HG03280 (cell line): ENCODE measurements at regions not wholly inside any gene's neighbourhood (a gene's known extent, or its start where the extent isn't known, plus 50 kb on each side); places are given as distances from the start of the nearest gene placed in this dataset.
A peak's percentile ranks its signal among the peaks of the same experiment; 100 is the strongest.

Source experiments
- ATAC-seq: cut with Tn5 transposase; IDR thresholded peaks from one replicate; pipeline ENCODE4 v1.9.1; 2021; ENCODE audit warnings: mild to moderate bottlenecking, moderate library complexity; ENCODE audit not compliant: unreplicated experiment

DNA sequence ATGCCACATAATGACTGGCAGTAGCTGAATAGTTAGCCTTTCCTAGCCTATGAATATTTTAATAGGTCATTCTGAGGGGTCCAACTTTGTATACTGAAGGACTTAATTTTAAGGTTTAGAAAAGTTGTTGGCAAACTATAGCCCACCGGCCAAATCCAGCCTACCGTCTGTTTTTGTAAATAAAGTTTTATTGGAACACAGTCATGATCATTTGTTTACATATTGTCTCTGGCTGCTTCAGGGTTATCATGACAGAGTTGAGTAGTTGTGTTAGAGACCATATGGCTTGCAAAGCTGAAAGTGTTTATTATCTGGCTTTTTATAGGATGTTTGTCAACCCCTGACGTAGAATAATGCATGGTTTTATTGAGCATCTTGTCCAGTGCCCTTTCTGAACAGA lies 73.4 kb downstream of the NTMT2 start:
- ATAC-seq, result no peak

- no peak for ATAC-seq
Observed at GRCh38 chr1:170221031-170221430, 75.3 kb downstream of the NTMT2 start.

- ATAC-seq, result no peak
Observed at GRCh38 chr1:170221495-170221894, 75.7 kb downstream of the NTMT2 start.

DNA sequence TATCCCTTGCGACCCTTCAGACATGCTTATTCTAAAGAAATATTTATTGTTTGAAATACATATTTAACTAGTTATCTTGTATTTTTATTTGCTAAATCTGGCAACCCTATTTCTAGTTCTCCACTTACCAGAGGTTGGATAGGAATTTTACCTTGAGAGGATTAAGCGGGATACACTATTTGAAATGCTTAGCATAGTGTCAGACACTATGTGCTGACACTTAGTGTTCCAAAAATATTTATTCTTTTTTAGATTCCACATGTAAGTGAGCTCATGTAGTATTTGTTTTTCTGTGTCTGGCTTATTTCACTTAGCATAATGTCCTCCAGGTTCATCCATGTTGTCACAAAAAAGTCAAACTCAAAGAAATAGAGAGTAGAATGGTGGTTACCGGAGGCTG lies 78.7 kb downstream of the NTMT2 start:
- no peak for ATAC-seq

DNA sequence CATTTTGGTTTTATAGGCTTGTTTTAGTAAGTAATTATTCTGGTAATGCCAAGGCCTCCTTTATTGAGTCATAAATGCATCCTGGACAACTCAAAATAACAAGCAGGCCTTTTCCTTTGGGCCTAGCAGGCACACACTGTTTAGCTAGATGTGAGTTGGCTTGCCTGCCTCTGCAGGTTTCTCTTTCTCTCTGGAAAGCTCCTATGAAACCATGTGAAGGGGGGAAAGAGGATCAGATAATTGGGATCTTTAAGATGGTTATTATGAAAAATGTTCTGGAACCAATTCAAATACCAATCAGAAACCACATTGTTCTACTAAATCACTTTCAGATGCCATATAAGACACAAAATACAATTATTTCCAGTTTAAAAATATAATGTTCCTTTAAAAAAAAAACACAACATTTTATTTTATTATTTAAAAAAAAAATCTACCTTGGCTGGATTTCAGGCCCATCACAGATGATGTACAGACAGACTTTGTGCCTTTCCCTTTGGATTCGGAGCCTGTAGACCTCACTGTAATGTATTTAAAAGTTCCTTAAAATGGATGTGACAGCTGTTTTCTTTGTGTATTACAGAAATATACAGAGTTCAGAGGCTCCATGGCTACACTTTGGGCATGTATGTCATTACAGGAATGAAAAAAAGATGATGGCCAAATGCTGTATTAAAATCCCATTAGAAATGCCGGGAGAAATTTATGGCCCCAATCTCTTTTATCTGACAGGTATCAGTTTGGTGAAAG lies 80.2 kb downstream of the NTMT2 start:
- ATAC-seq, result no peak

DNA sequence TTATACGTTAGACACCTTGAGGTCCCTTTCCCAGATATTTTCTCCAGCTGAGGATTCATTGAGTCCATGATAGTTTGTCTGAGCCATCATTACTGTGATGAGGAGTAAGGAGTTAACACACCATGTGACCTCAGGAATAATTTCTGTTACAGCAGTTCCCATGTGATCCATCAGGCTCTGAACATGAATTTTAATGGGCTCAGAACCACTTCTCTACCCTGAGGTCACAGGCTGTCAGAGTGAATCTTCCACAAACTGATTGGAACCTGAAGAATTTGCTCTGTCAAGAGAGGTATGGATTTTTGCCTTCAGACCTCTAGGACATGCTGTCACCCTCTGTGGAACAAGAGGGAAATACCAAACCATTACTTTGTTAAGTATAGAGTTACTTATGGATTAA lies 81.0 kb downstream of the NTMT2 start:
- no peak for ATAC-seq

DNA sequence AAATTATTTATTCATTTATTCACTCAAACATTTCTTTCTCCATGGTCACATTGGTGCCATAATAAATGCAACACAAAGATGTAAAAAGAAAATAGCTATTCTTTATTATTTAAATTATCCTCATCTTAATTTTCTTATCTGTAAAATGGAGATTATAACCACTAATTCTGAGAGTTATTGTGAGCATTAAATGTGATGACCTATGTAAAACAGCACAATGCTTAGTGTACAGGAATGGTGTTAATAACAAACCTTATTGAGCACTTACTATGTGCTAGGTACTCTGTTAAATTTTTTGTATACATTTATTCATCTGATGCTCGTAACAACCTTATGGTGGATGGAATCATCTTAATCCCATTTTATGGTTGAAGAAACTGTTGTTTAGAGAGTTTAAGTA lies 84.6 kb downstream of the NTMT2 start:
- no peak for ATAC-seq

DNA sequence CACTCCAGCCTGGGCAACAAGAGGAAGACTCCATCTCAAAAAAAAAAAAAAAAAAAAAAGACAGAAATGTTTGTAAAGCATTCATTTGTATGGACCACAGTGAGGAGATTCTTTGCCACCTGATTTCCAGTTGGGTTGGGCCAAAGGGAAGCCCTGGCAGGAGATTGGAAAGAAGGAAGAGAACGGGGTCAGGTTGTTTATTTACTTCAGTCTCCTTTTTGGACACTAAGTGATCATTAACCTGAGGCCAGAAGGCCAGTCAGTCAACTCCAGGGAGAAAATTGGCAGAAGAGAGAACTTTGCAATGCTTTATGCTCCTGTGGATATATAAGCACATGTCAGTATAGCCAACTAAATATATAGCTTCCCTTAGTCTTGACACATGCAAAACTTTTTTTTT lies 85.9 kb downstream of the NTMT2 start:
- no peak for ATAC-seq

- no peak for ATAC-seq
Observed at GRCh38 chr1:170238704-170239391, 93.1 kb downstream of the NTMT2 start.

DNA sequence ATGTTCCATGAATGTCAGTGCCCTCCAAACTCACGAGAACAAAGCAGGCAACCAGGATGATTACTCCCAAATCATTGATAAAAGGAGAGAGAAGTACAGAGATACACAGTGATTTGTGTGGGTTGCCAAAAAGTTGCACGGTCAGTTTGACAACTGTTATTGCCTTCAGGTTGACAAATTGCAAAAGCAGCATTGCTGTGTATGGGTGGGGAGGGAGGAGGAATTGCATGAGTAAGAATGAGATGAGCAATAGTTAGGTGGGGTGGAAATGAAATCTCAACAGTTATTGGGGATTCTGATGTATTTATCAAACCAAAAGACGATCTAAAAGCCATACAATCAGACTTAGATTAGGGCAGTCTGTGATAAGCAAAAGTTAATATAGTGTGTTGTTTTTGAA lies 93.7 kb downstream of the NTMT2 start:
- ATAC-seq, result no peak

GRCh38 chr1:170240409-170240808 lies 94.7 kb downstream of the NTMT2 start:
- ATAC-seq, result peak; percentile 99

DNA sequence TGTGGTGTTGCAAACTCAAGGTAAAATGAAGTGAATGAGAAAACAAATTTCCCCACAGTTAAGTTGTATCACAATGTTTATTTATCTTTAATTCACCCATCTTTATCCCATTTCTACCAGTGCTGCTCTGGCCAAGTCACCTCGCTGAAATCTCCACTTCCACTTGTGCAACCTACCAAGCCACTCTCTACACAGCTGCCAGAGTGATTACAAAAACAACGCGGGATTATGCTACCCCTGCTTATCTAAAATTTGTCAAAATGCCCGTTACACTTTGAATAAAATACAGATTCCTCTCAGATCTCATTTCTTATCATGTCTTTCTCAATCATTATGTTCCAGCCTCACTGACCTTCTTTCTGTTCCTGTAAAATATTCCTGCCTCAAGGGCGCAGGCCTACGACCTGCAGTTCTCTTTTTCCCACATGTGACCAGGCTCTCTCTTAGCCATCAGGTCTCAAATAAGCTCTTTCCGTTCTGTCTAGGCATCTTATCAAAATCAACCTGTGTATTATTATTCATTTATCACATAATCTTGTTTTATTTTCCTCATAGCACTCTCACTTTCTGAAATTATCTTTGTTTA lies 95.6 kb downstream of the NTMT2 start:
- ATAC-seq, result no peak

- ATAC-seq, result no peak
Observed at GRCh38 chr1:170247751-170248521, 102.2 kb downstream of the NTMT2 start.

- no peak for ATAC-seq
Observed at GRCh38 chr1:170250531-170251276, 104.9 kb downstream of the NTMT2 start.

- ATAC-seq, result no peak
Observed at GRCh38 chr1:170252851-170253579, 107.3 kb downstream of the NTMT2 start.

GRCh38 chr1:170254371-170254770 lies 108.6 kb downstream of the NTMT2 start:
- ATAC-seq, result no peak

DNA sequence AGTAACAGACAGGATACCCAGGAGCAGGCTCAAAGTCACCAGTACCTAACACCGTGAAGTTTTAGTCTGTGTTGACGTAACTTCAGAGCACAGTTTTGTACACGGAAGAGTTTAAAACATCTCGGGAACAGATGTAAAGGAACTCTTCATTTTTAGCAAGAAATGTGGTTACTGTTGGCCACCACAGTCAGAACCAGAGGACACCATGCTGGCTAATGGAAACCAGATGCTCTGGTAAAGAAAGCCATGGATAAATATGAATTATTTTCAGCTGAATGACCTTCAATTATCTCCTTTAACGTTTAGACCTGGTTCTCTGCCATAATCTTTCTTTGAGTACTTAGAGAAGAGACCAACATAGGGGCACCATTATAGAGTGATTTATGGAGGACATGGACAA lies 115.9 kb downstream of the NTMT2 start:
- no peak for ATAC-seq

DNA sequence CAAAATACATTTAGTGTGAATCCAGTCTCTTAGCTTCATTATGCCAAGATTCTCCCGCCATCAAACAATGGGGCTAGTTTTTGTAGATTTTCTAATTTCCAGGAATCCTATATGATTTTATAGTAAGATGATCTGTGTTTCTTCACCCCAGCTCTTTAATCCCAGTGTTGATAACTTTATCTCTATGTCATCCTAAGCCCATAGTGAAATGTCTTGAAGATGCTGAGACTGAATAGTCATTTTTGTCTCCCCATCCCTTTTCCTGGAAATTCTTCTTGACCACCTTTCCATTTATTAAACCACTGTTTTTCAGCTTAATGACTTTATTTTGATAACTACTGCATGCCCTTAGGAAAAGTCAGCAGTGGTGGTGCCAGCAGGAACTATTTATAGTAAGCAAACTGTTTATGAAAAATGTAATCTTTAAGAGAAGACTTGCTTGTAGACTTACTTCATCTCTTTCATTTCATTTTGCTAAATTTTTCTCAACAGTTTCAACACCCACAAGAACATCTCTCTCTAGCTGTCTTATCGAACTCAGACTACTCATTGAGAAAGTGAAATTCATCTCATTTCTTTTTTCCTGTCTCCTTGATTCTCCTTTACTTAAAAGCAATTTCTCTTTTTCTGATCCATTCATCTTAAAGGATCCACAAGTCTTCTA lies 116.6 kb downstream of the NTMT2 start:
- ATAC-seq, result no peak

DNA sequence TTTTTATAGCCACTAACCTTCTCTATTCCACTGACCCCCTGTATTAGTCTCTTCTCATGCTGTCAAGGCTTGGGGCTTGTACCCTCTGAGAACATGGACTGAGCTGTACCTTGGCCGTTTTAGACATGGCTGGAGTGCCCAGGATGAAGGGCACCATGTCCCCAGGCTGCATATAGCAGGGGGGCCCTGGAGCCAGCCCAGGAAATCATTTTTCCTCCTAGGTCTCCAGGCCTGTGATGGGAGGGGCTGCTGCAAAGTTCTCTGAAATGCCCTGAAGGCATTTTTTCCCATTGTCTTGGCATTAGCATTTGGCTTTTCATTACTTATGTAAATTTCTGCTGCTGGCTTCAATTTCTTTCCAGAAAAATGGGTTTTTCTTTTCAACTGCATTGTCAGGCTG lies 119.5 kb downstream of the NTMT2 start:
- ATAC-seq, result no peak

- no peak for ATAC-seq
Observed at GRCh38 chr1:170267317-170267716, 121.6 kb downstream of the NTMT2 start.
